ENCODE measurements at regions not wholly inside any gene's neighbourhood (a gene's known extent, or its start where the extent isn't known, plus 50 kb on each side); places are given as distances from the start of the nearest gene placed in this dataset.

DNA sequence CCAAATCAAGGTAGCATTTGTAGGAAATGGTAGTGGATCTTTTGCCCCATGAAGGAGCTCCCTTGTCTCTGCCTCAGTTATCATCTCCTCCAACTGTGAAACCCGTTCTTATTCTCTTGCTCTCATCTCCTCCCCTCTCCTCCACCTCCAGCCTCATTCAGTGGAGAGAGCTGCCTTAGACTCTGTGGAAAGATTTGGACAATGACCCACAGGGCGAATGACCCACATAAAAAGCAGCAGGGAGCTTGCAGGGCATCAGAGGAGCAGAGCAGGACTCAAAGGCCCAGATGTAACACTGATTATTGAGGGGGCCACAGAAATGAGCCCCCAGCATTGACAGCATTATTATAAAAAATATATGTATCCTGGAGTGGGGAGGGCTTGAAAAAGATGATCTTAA, 641.1 kb upstream of the CFAP20DC start:
- H3K9me3 ChIP-seq (ENCODE audit: low read length) = no peaks in the 10 kb centered on the region
- H3K27ac ChIP-seq (ENCODE audit: low read length) = no peak overlapping the region
- TF ChIP-seq RAD21 (conservative IDR thresholded peaks at IDR 0.05) (no peak), SMC3 (conservative IDR thresholded peaks at IDR 0.05; ENCODE audit: poor library complexity) (no peak), POLR2AphosphoS5 (IDR thresholded peaks at IDR 0.05) (no peak), EZH2 (IDR thresholded peaks at IDR 0.05; ENCODE audit: borderline replicate concordance, insufficient read depth, low read length, poor library complexity, severe bottlenecking) (no peak), TAF1 (IDR thresholded peaks at IDR 0.05; ENCODE audit: low read depth) (no peak), EP300 (conservative IDR thresholded peaks at IDR 0.05; ENCODE audit: poor library complexity, severe bottlenecking) (no peak), MXI1 (conservative IDR thresholded peaks at IDR 0.05; ENCODE audit: poor library complexity, severe bottlenecking) (no peak)
- TF ChIP-seq, protein P1, sequence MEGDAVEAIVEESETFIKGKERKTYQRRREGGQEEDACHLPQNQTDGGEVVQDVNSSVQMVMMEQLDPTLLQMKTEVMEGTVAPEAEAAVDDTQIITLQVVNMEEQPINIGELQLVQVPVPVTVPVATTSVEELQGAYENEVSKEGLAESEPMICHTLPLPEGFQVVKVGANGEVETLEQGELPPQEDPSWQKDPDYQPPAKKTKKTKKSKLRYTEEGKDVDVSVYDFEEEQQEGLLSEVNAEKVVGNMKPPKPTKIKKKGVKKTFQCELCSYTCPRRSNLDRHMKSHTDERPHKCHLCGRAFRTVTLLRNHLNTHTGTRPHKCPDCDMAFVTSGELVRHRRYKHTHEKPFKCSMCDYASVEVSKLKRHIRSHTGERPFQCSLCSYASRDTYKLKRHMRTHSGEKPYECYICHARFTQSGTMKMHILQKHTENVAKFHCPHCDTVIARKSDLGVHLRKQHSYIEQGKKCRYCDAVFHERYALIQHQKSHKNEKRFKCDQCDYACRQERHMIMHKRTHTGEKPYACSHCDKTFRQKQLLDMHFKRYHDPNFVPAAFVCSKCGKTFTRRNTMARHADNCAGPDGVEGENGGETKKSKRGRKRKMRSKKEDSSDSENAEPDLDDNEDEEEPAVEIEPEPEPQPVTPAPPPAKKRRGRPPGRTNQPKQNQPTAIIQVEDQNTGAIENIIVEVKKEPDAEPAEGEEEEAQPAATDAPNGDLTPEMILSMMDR (IDR thresholded peaks at IDR 0.05; ENCODE audit: poor library complexity, severe bottlenecking) = no peak
- TF ChIP-seq, protein P2, sequence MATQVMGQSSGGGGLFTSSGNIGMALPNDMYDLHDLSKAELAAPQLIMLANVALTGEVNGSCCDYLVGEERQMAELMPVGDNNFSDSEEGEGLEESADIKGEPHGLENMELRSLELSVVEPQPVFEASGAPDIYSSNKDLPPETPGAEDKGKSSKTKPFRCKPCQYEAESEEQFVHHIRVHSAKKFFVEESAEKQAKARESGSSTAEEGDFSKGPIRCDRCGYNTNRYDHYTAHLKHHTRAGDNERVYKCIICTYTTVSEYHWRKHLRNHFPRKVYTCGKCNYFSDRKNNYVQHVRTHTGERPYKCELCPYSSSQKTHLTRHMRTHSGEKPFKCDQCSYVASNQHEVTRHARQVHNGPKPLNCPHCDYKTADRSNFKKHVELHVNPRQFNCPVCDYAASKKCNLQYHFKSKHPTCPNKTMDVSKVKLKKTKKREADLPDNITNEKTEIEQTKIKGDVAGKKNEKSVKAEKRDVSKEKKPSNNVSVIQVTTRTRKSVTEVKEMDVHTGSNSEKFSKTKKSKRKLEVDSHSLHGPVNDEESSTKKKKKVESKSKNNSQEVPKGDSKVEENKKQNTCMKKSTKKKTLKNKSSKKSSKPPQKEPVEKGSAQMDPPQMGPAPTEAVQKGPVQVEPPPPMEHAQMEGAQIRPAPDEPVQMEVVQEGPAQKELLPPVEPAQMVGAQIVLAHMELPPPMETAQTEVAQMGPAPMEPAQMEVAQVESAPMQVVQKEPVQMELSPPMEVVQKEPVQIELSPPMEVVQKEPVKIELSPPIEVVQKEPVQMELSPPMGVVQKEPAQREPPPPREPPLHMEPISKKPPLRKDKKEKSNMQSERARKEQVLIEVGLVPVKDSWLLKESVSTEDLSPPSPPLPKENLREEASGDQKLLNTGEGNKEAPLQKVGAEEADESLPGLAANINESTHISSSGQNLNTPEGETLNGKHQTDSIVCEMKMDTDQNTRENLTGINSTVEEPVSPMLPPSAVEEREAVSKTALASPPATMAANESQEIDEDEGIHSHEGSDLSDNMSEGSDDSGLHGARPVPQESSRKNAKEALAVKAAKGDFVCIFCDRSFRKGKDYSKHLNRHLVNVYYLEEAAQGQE (IDR thresholded peaks at IDR 0.05; ENCODE audit: borderline replicate concordance) = no peak
- H3K9me2 ChIP-seq (ENCODE audit: insufficient read depth, low read length) = no peaks in the 10 kb centered on the region
- no peaks in the 10 kb centered on the region for H4K20me1 ChIP-seq (ENCODE audit: insufficient read depth)
- H3K4me3 ChIP-seq (ENCODE audit: low read length) = no peak overlapping the region
- no peak overlapping the region for H3K4me2 ChIP-seq (ENCODE audit: low read length)
- H3K9ac ChIP-seq (ENCODE audit: low read length) = no peak overlapping the region
- no peaks in the 10 kb centered on the region for H3F3A ChIP-seq (ENCODE audit: insufficient read depth, low read length, poor library complexity, severe bottlenecking)
- H2AFZ ChIP-seq (ENCODE audit: low read depth, low read length) = no peak overlapping the region
- no peaks in the 10 kb centered on the region for H3K27me3 ChIP-seq (ENCODE audit: insufficient read depth, low read depth, low read length)
- H3K79me2 ChIP-seq (replicated peaks; ENCODE audit: insufficient read depth, low read length) = no peaks in the 10 kb centered on the region
- H3K36me3 ChIP-seq (ENCODE audit: insufficient read depth, low read length) = no peaks in the 10 kb centered on the region

- H3K9ac ChIP-seq (ENCODE audit: low read length) = no peak overlapping the region
- H3K9me2 ChIP-seq (ENCODE audit: insufficient read depth, low read length) = no peaks in the 10 kb centered on the region
- no peaks in the 10 kb centered on the region for H3K36me3 ChIP-seq (ENCODE audit: insufficient read depth, low read length)
- no peaks in the 10 kb centered on the region for H3F3A ChIP-seq (ENCODE audit: insufficient read depth, low read length, poor library complexity, severe bottlenecking)
- H3K27ac ChIP-seq (ENCODE audit: low read length) = no peak overlapping the region
- no peak for TF ChIP-seq EZH2 (IDR thresholded peaks at IDR 0.05; ENCODE audit: borderline replicate concordance, insufficient read depth, low read length, poor library complexity, severe bottlenecking)
- no peaks in the 10 kb centered on the region for H3K27me3 ChIP-seq (ENCODE audit: insufficient read depth, low read depth, low read length)
- no peaks in the 10 kb centered on the region for H4K20me1 ChIP-seq (ENCODE audit: insufficient read depth)
- no peak overlapping the region for H3K4me2 ChIP-seq (ENCODE audit: low read length)
- H3K9me3 ChIP-seq (ENCODE audit: low read length) = no peaks in the 10 kb centered on the region
- no peak overlapping the region for H3K4me3 ChIP-seq (ENCODE audit: low read length)
- no peaks in the 10 kb centered on the region for H3K79me2 ChIP-seq (replicated peaks; ENCODE audit: insufficient read depth, low read length)
- H2AFZ ChIP-seq (ENCODE audit: low read depth, low read length) = no peak overlapping the region
These were observed 638.8 kb upstream of the CFAP20DC start for GRCh38 chr3:59688636-59689035.

DNA sequence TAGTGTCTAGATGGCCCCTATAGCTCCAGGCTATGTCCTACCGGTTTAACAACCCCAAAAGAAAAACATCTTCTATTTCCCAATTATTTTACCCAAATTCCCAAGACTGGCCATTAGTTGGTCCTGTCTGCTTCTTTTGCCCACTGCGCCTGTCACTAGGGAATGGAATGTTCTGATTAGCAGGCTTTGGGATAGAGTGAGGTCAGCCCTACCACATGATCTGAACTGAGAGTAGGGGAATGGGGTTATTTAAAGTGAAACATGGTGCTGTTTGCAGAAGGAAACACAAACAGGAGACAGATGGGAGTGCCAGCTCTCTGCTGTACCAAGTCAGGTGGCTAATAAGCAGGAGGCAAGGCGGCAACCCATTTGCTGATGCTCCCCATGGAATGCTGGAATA, 635.6 kb upstream of the CFAP20DC start:
- H3K9me3 ChIP-seq (ENCODE audit: low read length) = no peaks in the 10 kb centered on the region
- H3K9me2 ChIP-seq (ENCODE audit: insufficient read depth, low read length) = no peaks in the 10 kb centered on the region
- H3K27ac ChIP-seq (ENCODE audit: low read length) = no peak overlapping the region
- H4K20me1 ChIP-seq (ENCODE audit: insufficient read depth) = no peaks in the 10 kb centered on the region
- no peaks in the 10 kb centered on the region for H3K36me3 ChIP-seq (ENCODE audit: insufficient read depth, low read length)
- H3K9ac ChIP-seq (ENCODE audit: low read length) = no peak overlapping the region
- H3K79me2 ChIP-seq (replicated peaks; ENCODE audit: insufficient read depth, low read length) = no peaks in the 10 kb centered on the region
- H3K4me2 ChIP-seq (ENCODE audit: low read length) = no peak overlapping the region
- H3K27me3 ChIP-seq (ENCODE audit: insufficient read depth, low read depth, low read length) = no peaks in the 10 kb centered on the region
- H3K4me3 ChIP-seq (ENCODE audit: low read length) = no peak overlapping the region
- TF ChIP-seq EZH2 (IDR thresholded peaks at IDR 0.05; ENCODE audit: borderline replicate concordance, insufficient read depth, low read length, poor library complexity, severe bottlenecking) (no peak), EP300 (conservative IDR thresholded peaks at IDR 0.05; ENCODE audit: poor library complexity, severe bottlenecking) (no peak), SMC3 (conservative IDR thresholded peaks at IDR 0.05; ENCODE audit: poor library complexity) (no peak), MXI1 (conservative IDR thresholded peaks at IDR 0.05; ENCODE audit: poor library complexity, severe bottlenecking) (no peak), POLR2AphosphoS5 (IDR thresholded peaks at IDR 0.05) (no peak), TAF1 (IDR thresholded peaks at IDR 0.05; ENCODE audit: low read depth) (no peak), RAD21 (conservative IDR thresholded peaks at IDR 0.05) (no peak)
- TF ChIP-seq, protein P2 (IDR thresholded peaks at IDR 0.05; ENCODE audit: borderline replicate concordance) = no peak
- TF ChIP-seq, protein P1 (IDR thresholded peaks at IDR 0.05; ENCODE audit: poor library complexity, severe bottlenecking) = no peak
- H3F3A ChIP-seq (ENCODE audit: insufficient read depth, low read length, poor library complexity, severe bottlenecking) = no peaks in the 10 kb centered on the region
- H2AFZ ChIP-seq (ENCODE audit: low read depth, low read length) = no peak overlapping the region

Measured in neural cell (in vitro differentiated cells).